ENCODE measurements at regions not wholly inside any gene's neighbourhood (a gene's known extent, or its start where the extent isn't known, plus 50 kb on each side); places are given as distances from the start of the nearest gene placed in this dataset.

DNA sequence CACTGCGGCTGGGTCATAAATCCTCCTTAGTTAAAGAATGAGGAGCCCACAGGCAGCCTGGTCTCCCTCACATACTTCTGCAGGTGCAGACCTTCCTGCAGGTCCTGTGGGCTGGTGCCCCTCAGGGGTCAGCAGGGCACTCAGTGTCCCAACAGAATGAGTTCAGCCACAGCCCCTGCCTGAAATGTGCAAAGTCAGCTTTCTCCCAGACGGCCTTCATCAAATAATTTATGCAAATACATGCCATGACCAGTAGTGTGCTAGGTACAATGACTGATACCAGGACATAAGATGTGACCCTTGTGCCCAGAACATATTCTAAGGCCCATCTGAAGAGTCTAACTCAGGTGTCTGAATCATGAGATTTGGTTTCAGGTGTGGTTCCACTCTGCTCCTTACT is 703.4 kb downstream of the TBC1D22A start:
- no peaks in the 10 kb centered on the region for H3K36me3 ChIP-seq (ENCODE audit: insufficient read depth, low read length)
- H3K9me3 ChIP-seq (ENCODE audit: insufficient read depth, low read depth, low read length): peaks cover 15% of the 10 kb centered on the region; the same call in 1 of the 2 replicates
- no peaks in the 10 kb centered on the region for H4K20me1 ChIP-seq (ENCODE audit: insufficient read depth, low read length, poor library complexity, severe bottlenecking)
- H3K4me2 ChIP-seq (ENCODE audit: low read depth, low read length, poor library complexity, severe bottlenecking): no peak overlapping the region
- H3K4me1 ChIP-seq (ENCODE audit: insufficient read depth, low read length, poor library complexity, severe bottlenecking): no peaks in the 10 kb centered on the region
- no peak overlapping the region for H2AFZ ChIP-seq (ENCODE audit: low read length)
- no peaks in the 10 kb centered on the region for H3K9me2 ChIP-seq (replicated peaks; ENCODE audit: low read depth, low read length)
- no peaks in the 10 kb centered on the region for H3K27me3 ChIP-seq (ENCODE audit: insufficient read depth, low read length, poor library complexity, severe bottlenecking)
- no peak overlapping the region for H3K4me3 ChIP-seq (ENCODE audit: low read length, poor library complexity, severe bottlenecking)
- no peaks in the 10 kb centered on the region for H3K79me2 ChIP-seq (ENCODE audit: insufficient read depth, low read length)
- H3K9ac ChIP-seq (ENCODE audit: low read depth, low read length, poor library complexity, severe bottlenecking): no peak overlapping the region
- TF ChIP-seq CTCF (conservative IDR thresholded peaks at IDR 0.05; ENCODE audit: low read length): no peak
- no peak for TF ChIP-seq EZH2phosphoT487 (IDR thresholded peaks at IDR 0.05; ENCODE audit: borderline replicate concordance)
- H3F3A ChIP-seq (ENCODE audit: low read depth): no peaks in the 10 kb centered on the region

GRCh38 chr22:47465222-47465621 is 702.8 kb downstream of the TBC1D22A start:
- no peaks in the 10 kb centered on the region for H3K4me1 ChIP-seq (ENCODE audit: insufficient read depth, low read length, poor library complexity, severe bottlenecking)
- peaks cover 15% of the 10 kb centered on the region; the same call in 1 of the 2 replicates for H3K9me3 ChIP-seq (ENCODE audit: insufficient read depth, low read depth, low read length)
- no peaks in the 10 kb centered on the region for H3K9me2 ChIP-seq (replicated peaks; ENCODE audit: low read depth, low read length)
- H3K9ac ChIP-seq (ENCODE audit: low read depth, low read length, poor library complexity, severe bottlenecking): no peak overlapping the region
- H3K4me2 ChIP-seq (ENCODE audit: low read depth, low read length, poor library complexity, severe bottlenecking): no peak overlapping the region
- no peaks in the 10 kb centered on the region for H3K27me3 ChIP-seq (ENCODE audit: insufficient read depth, low read length, poor library complexity, severe bottlenecking)
- H2AFZ ChIP-seq (ENCODE audit: low read length): no peak overlapping the region
- H3K79me2 ChIP-seq (ENCODE audit: insufficient read depth, low read length): no peaks in the 10 kb centered on the region
- no peak overlapping the region for H3K4me3 ChIP-seq (ENCODE audit: low read length, poor library complexity, severe bottlenecking)
- no peaks in the 10 kb centered on the region for H3F3A ChIP-seq (ENCODE audit: low read depth)
- H4K20me1 ChIP-seq (ENCODE audit: insufficient read depth, low read length, poor library complexity, severe bottlenecking): no peaks in the 10 kb centered on the region
- H3K36me3 ChIP-seq (ENCODE audit: insufficient read depth, low read length): no peaks in the 10 kb centered on the region
- TF ChIP-seq EZH2phosphoT487 (IDR thresholded peaks at IDR 0.05; ENCODE audit: borderline replicate concordance) (no peak), CTCF (conservative IDR thresholded peaks at IDR 0.05; ENCODE audit: low read length) (no peak)

DNA sequence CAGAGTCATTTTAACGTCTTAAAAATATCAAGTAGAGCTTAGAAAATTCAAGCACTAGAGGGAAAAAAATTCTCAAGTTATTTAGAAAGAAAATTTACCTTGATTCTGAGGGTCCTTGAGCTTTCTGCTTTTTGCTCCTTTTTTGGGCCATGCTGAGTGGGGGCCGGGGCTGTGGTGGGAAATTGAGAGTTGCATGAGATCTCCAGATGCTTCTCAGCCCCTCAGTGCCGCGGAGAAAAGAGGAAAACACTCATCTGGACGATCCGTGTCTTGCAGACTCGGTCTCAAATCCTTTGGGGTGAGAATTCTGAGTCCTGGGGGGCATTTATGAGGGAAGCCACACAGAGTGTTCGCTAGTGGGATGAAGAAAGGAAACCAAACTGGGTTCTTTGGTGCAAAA is 700.8 kb downstream of the TBC1D22A start:
- H3F3A ChIP-seq (ENCODE audit: low read depth): no peaks in the 10 kb centered on the region
- no peaks in the 10 kb centered on the region for H3K36me3 ChIP-seq (ENCODE audit: insufficient read depth, low read length)
- peaks cover 15% of the 10 kb centered on the region; the same call in 1 of the 2 replicates for H3K9me3 ChIP-seq (ENCODE audit: insufficient read depth, low read depth, low read length)
- no peaks in the 10 kb centered on the region for H4K20me1 ChIP-seq (ENCODE audit: insufficient read depth, low read length, poor library complexity, severe bottlenecking)
- no peak for TF ChIP-seq EZH2phosphoT487 (IDR thresholded peaks at IDR 0.05; ENCODE audit: borderline replicate concordance)
- no peak for TF ChIP-seq CTCF (conservative IDR thresholded peaks at IDR 0.05; ENCODE audit: low read length)
- no peak overlapping the region for H3K4me3 ChIP-seq (ENCODE audit: low read length, poor library complexity, severe bottlenecking)
- no peaks in the 10 kb centered on the region for H3K4me1 ChIP-seq (ENCODE audit: insufficient read depth, low read length, poor library complexity, severe bottlenecking)
- H2AFZ ChIP-seq (ENCODE audit: low read length): no peak overlapping the region
- no peak overlapping the region for H3K4me2 ChIP-seq (ENCODE audit: low read depth, low read length, poor library complexity, severe bottlenecking)
- H3K27me3 ChIP-seq (ENCODE audit: insufficient read depth, low read length, poor library complexity, severe bottlenecking): no peaks in the 10 kb centered on the region
- no peaks in the 10 kb centered on the region for H3K9me2 ChIP-seq (replicated peaks; ENCODE audit: low read depth, low read length)
- no peak overlapping the region for H3K9ac ChIP-seq (ENCODE audit: low read depth, low read length, poor library complexity, severe bottlenecking)
- no peaks in the 10 kb centered on the region for H3K79me2 ChIP-seq (ENCODE audit: insufficient read depth, low read length)
